Activated T-helper 2 cell treated with anti-CD3 and anti-CD28 coated beads, Interferon-gamma antibody, Interleukin-2, Interleukin-4, amounts not matched to agents 10 μg/mL and 5 μg/mL and 100 μg/mL, durations not matched to agents 14 hours and 24 hours and 36 hours (primary cell): ENCODE measurements at regions not wholly inside any gene's neighbourhood (a gene's known extent, or its start where the extent isn't known, plus 50 kb on each side); places are given as distances from the start of the nearest gene placed in this dataset.

Experiments used
- DNase-seq: peaks from one replicate; pipeline ENCODE4 v3.0.0; 2021; ENCODE audit warnings: low spot score
- H3K27ac Mint-ChIP-seq: one replicate; pipeline ENCODE4 v1.8.0; 2021; ENCODE audit warnings: mixed read lengths
- H3K27me3 Mint-ChIP-seq: one replicate; pipeline ENCODE4 v1.8.0; 2021; ENCODE audit warnings: low read depth, mixed read lengths
- H3K36me3 Mint-ChIP-seq: one replicate; pipeline ENCODE4 v1.8.0; 2021; ENCODE audit warnings: low read depth, mixed read lengths
- H3K4me1 Mint-ChIP-seq: one replicate; pipeline ENCODE4 v1.8.0; 2021; ENCODE audit warnings: low read depth, mixed read lengths
- H3K4me3 Mint-ChIP-seq: one replicate; pipeline ENCODE4 v1.8.0; 2021; ENCODE audit warnings: low read depth, mild to moderate bottlenecking, moderate library complexity, mixed read lengths
- H3K9me3 Mint-ChIP-seq: one replicate; pipeline ENCODE4 v1.8.0; 2021; ENCODE audit warnings: mixed read lengths
- intact Hi-C: fragments of 100-400 bp; cut with micrococcal nuclease; formaldehyde crosslinking; loops from one replicate; pipeline ENCODE4 v1.15.1; 2023

- no peaks in the 10 kb centered on the region for H3K27me3 Mint-ChIP-seq
- intact Hi-C loops = no loop called here
- no peak overlapping the region for H3K4me3 Mint-ChIP-seq
- no peak overlapping the region for H3K27ac Mint-ChIP-seq
- no peak for DNase-seq
- H3K9me3 Mint-ChIP-seq = no peaks in the 10 kb centered on the region
- no peaks in the 10 kb centered on the region for H3K4me1 Mint-ChIP-seq
- H3K36me3 Mint-ChIP-seq = no peaks in the 10 kb centered on the region
Measured at GRCh38 chr22:27377501-27378295, 423.9 kb downstream of the MN1 start.

GRCh38 chr22:27378311-27378800 lies 423.2 kb downstream of the MN1 start:
- Mint-ChIP-seq H3K4me3 (no peak overlapping the region), H3K36me3 (no peaks in the 10 kb centered on the region), H3K27me3 (no peaks in the 10 kb centered on the region), H3K27ac (no peak overlapping the region), H3K9me3 (no peaks in the 10 kb centered on the region), H3K4me1 (no peaks in the 10 kb centered on the region)
- DNase-seq = no peak
- intact Hi-C loops = no loop called here

GRCh38 chr22:27378995-27379394 lies 422.6 kb downstream of the MN1 start:
- intact Hi-C loops = no loop called here
- Mint-ChIP-seq H3K27ac (no peak overlapping the region), H3K9me3 (no peaks in the 10 kb centered on the region), H3K36me3 (no peaks in the 10 kb centered on the region), H3K4me3 (no peak overlapping the region), H3K27me3 (no peaks in the 10 kb centered on the region), H3K4me1 (no peaks in the 10 kb centered on the region)
- DNase-seq = no peak

GRCh38 chr22:27380855-27381254 lies 420.7 kb downstream of the MN1 start:
- no peaks in the 10 kb centered on the region for H3K9me3 Mint-ChIP-seq

GRCh38 chr22:27381552-27381951 lies 420.0 kb downstream of the MN1 start:
- Mint-ChIP-seq H3K4me3 (no peak overlapping the region), H3K27ac (no peak overlapping the region), H3K36me3 (no peaks in the 10 kb centered on the region), H3K4me1 (no peaks in the 10 kb centered on the region), H3K9me3 (no peaks in the 10 kb centered on the region), H3K27me3 (no peaks in the 10 kb centered on the region)
- no peak for DNase-seq
- intact Hi-C loops = no loop called here

More at GRCh38 chr22:27380855-27381254, 420.7 kb downstream of the MN1 start:
- intact Hi-C loops = no loop called here
- Mint-ChIP-seq H3K4me1 (no peaks in the 10 kb centered on the region), H3K27ac (no peak overlapping the region), H3K4me3 (no peak overlapping the region), H3K36me3 (no peaks in the 10 kb centered on the region), H3K27me3 (no peaks in the 10 kb centered on the region)
- no peak for DNase-seq

- Mint-ChIP-seq H3K36me3 (no peaks in the 10 kb centered on the region), H3K4me1 (no peaks in the 10 kb centered on the region), H3K9me3 (no peaks in the 10 kb centered on the region), H3K4me3 (no peak overlapping the region), H3K27me3 (no peaks in the 10 kb centered on the region), H3K27ac (no peak overlapping the region)
- intact Hi-C loops = no loop called here
- no peak for DNase-seq
Measured at GRCh38 chr22:27381960-27382742, 419.4 kb downstream of the MN1 start.

- Mint-ChIP-seq H3K4me1 (no peaks in the 10 kb centered on the region), H3K9me3 (no peaks in the 10 kb centered on the region), H3K36me3 (no peaks in the 10 kb centered on the region), H3K4me3 (no peak overlapping the region), H3K27ac (no peak overlapping the region), H3K27me3 (no peaks in the 10 kb centered on the region)
- intact Hi-C loops = no loop called here
- no peak for DNase-seq
Measured at GRCh38 chr22:27382947-27383346, 418.6 kb downstream of the MN1 start.

- intact Hi-C loops = no loop called here
- H3K4me1 Mint-ChIP-seq = no peaks in the 10 kb centered on the region
- H3K27me3 Mint-ChIP-seq = no peaks in the 10 kb centered on the region
- H3K36me3 Mint-ChIP-seq = no peaks in the 10 kb centered on the region
- H3K9me3 Mint-ChIP-seq = no peaks in the 10 kb centered on the region
- DNase-seq = no peak
- H3K27ac Mint-ChIP-seq = no peak overlapping the region
- no peak overlapping the region for H3K4me3 Mint-ChIP-seq
Measured at GRCh38 chr22:27383896-27384295, 417.7 kb downstream of the MN1 start.

GRCh38 chr22:27385261-27385998 lies 416.1 kb downstream of the MN1 start:
- DNase-seq = no peak
- H3K27ac Mint-ChIP-seq = no peak overlapping the region
- no peaks in the 10 kb centered on the region for H3K27me3 Mint-ChIP-seq
- H3K36me3 Mint-ChIP-seq = no peaks in the 10 kb centered on the region
- no peak overlapping the region for H3K4me3 Mint-ChIP-seq
- no peaks in the 10 kb centered on the region for H3K4me1 Mint-ChIP-seq
- H3K9me3 Mint-ChIP-seq = no peaks in the 10 kb centered on the region
- intact Hi-C loops = no loop called here

- Mint-ChIP-seq H3K27me3 (no peaks in the 10 kb centered on the region), H3K4me3 (no peak overlapping the region), H3K4me1 (no peaks in the 10 kb centered on the region), H3K36me3 (no peaks in the 10 kb centered on the region), H3K27ac (no peak overlapping the region), H3K9me3 (no peaks in the 10 kb centered on the region)
- no peak for DNase-seq
- intact Hi-C loops = no loop called here
Measured at GRCh38 chr22:27386186-27386585, 415.4 kb downstream of the MN1 start.

GRCh38 chr22:27387561-27387960 lies 414.0 kb downstream of the MN1 start:
- intact Hi-C loops = no loop called here
- Mint-ChIP-seq H3K4me1 (no peaks in the 10 kb centered on the region), H3K36me3 (no peaks in the 10 kb centered on the region), H3K27me3 (no peaks in the 10 kb centered on the region), H3K4me3 (no peak overlapping the region), H3K9me3 (no peaks in the 10 kb centered on the region), H3K27ac (no peak overlapping the region)
- no peak for DNase-seq

GRCh38 chr22:27388090-27388600 lies 413.4 kb downstream of the MN1 start:
- Mint-ChIP-seq H3K4me1 (no peaks in the 10 kb centered on the region), H3K27ac (no peak overlapping the region), H3K9me3 (no peaks in the 10 kb centered on the region), H3K4me3 (no peak overlapping the region), H3K27me3 (no peaks in the 10 kb centered on the region), H3K36me3 (no peaks in the 10 kb centered on the region)
- DNase-seq = no peak
- intact Hi-C loops = no loop called here
